ENCODE measurements at regions not wholly inside any gene's neighbourhood (a gene's known extent, or its start where the extent isn't known, plus 50 kb on each side); places are given as distances from the start of the nearest gene placed in this dataset.

- WGBS, 2 donors: 57 to 76% methylated on average over 3 of the region's 3 CpGs
- H3K27me3 ChIP-seq: no peaks in the 10 kb centered on the region
- no peak overlapping the region for H3K27ac ChIP-seq
- no peak for DNase-seq
- H3K4me3 ChIP-seq: no peak overlapping the region
- intact Hi-C loops (cut with DNase I): no loop called here
- no peaks in the 10 kb centered on the region for H3K9me3 ChIP-seq
- TF ChIP-seq EP300 (IDR thresholded peaks at IDR 0.05) (no peak), POLR2AphosphoS5 (IDR thresholded peaks at IDR 0.05) (no peak), POLR2A (IDR thresholded peaks at IDR 0.05) (no peak), CTCF (IDR thresholded peaks at IDR 0.05) (no peak)
- H3K4me1 ChIP-seq: peaks cover 0 to under 1% (median 0%) of the 10 kb centered on the region in 4 donors
- no peaks in the 10 kb centered on the region for H3K36me3 ChIP-seq
These were observed 357.4 kb upstream of the ACVR2A start for GRCh38 chr2:147487286-147487977.

- no peak for TF ChIP-seq EP300 (IDR thresholded peaks at IDR 0.05)
- TF ChIP-seq POLR2AphosphoS5 (IDR thresholded peaks at IDR 0.05): no peak
- no peak for TF ChIP-seq POLR2A (IDR thresholded peaks at IDR 0.05)
- no peak for TF ChIP-seq CTCF (IDR thresholded peaks at IDR 0.05)
These were observed 359.5 kb upstream of the ACVR2A start for GRCh38 chr2:147485210-147485851.

GRCh38 chr2:147483911-147484310, 360.9 kb upstream of the ACVR2A start:
- no peak for DNase-seq
- no peak overlapping the region for H3K27ac ChIP-seq
- TF ChIP-seq CTCF (IDR thresholded peaks at IDR 0.05): no peak
- TF ChIP-seq POLR2AphosphoS5 (IDR thresholded peaks at IDR 0.05): no peak
- TF ChIP-seq EP300 (IDR thresholded peaks at IDR 0.05): no peak
- no peak for TF ChIP-seq POLR2A (IDR thresholded peaks at IDR 0.05)
- no peaks in the 10 kb centered on the region for H3K36me3 ChIP-seq
- no peaks in the 10 kb centered on the region for H3K9me3 ChIP-seq
- intact Hi-C loops (cut with DNase I): no loop called here
- 61 to 63% methylated on average over 3 of the region's 3 CpGs for WGBS, 2 donors
- H3K4me3 ChIP-seq: no peak overlapping the region
- H3K27me3 ChIP-seq: no peaks in the 10 kb centered on the region
- peaks cover 0 to 10% (median 3%) of the 10 kb centered on the region in 4 donors for H3K4me1 ChIP-seq

More at GRCh38 chr2:147485210-147485851, 359.5 kb upstream of the ACVR2A start:
- intact Hi-C loops (cut with DNase I): no loop called here
- Histone ChIP-seq H3K4me1 (peaks cover 0 to 10% (median 3%) of the 10 kb centered on the region in 4 donors), H3K27ac (no peak overlapping the region), H3K27me3 (no peaks in the 10 kb centered on the region), H3K4me3 (no peak overlapping the region), H3K9me3 (no peaks in the 10 kb centered on the region), H3K36me3 (no peaks in the 10 kb centered on the region)
- DNase-seq: no peak

- H3K27me3 ChIP-seq: no peaks in the 10 kb centered on the region
- WGBS, 2 donors: 78 to 85% methylated on average over 3 of the region's 3 CpGs
- intact Hi-C loops (cut with DNase I): no loop called here
- H3K36me3 ChIP-seq: no peaks in the 10 kb centered on the region
- TF ChIP-seq POLR2A (IDR thresholded peaks at IDR 0.05) (no peak), CTCF (IDR thresholded peaks at IDR 0.05) (no peak), EP300 (IDR thresholded peaks at IDR 0.05) (no peak), POLR2AphosphoS5 (IDR thresholded peaks at IDR 0.05) (no peak)
- no peak overlapping the region for H3K4me3 ChIP-seq
- H3K27ac ChIP-seq: no peak overlapping the region
- peaks cover 0 to 10% (median 3%) of the 10 kb centered on the region in 4 donors for H3K4me1 ChIP-seq
- H3K9me3 ChIP-seq: no peaks in the 10 kb centered on the region
- DNase-seq: no peak
These were observed 361.7 kb upstream of the ACVR2A start for GRCh38 chr2:147482916-147483669.

All from sigmoid colon (tissue), 6 donors.